ENCODE measurements at regions not wholly inside any gene's neighbourhood (a gene's known extent, or its start where the extent isn't known, plus 50 kb on each side); places are given as distances from the start of the nearest gene placed in this dataset.

DNA sequence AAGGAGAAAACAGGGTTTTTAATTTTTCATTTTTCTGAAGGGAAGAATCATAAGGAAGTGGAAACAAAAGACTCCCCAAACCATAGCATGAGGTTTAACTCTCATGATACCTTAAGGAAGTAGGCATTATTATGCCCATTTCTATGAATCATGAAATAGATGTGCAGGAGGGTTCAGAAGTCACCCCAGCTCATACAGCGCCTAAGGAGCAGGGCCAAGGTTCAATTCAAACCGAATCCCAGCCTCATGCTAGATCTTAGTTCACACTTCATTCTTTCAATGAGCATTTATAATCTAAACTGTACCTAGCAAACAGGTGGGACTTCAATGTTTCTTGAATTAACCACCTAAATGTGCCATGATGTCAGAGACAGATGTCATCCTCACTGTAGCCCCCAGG is 111.9 kb upstream of the SLC25A33 start:
- TF ChIP-seq CTCF (IDR thresholded peaks at IDR 0.05) = no peak
- TF ChIP-seq POLR2A (IDR thresholded peaks at IDR 0.05) = no peak
- no peak for TF ChIP-seq POLR2AphosphoS5 (IDR thresholded peaks at IDR 0.05)
- no peak for TF ChIP-seq EP300 (IDR thresholded peaks at IDR 0.05)

Data from suprapubic skin (tissue), 4 donors.